Right lobe of liver (tissue), 4 donors: ENCODE measurements at regions not wholly inside any gene's neighbourhood (a gene's known extent, or its start where the extent isn't known, plus 50 kb on each side); places are given as distances from the start of the nearest gene placed in this dataset.

Source experiments
- POLR2A ChIP-seq: fragments of 450-650 bp; IDR thresholded peaks from one replicate; pipeline ENCODE4 v1.6.1; 2017; ENCODE audit warnings: antibody characterized with exemption, mild to moderate bottlenecking
- TF ChIP-seq, protein P1 (sequence below), 4 donors: fragments of 200-600 bp in 3 of 4; fragments of 450-650 bp in 1 of 4; IDR thresholded peaks; one replicate each; pipeline versions ENCODE4 v1.5.1 to v1.8.0; 2016 to 2022; ENCODE audit warnings: antibody characterized with exemption in 4 of 4, mild to moderate bottlenecking in 2 of 4
- donor health status: DM: no; HTN: no; CAD: no.
- donor health status: DM: no; HTN: no; CAD: no.
- donor health status: DM: no; HTN: yes; CAD: no.

DNA sequence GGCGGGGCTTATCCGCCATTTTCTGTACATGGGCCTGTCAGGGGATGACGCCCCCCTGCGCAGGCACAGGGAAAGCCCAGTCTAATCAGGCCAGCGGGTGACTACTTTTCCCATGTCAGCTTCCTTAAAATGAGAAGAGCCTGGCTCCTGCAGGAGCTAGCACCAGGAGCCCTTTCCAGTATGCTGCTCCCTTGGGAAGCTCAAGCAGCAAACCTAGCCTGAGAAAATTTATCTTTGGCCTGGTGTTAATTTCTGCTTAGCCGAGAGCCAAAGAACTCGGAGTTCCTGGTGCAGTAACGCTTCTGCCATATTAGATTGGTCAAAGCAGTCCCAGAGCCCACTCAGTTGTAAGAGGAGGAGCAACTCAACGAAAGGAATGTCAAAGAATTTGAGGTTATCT lies 239.0 kb upstream of the PHYHIPL start:
- TF ChIP-seq, protein P1, sequence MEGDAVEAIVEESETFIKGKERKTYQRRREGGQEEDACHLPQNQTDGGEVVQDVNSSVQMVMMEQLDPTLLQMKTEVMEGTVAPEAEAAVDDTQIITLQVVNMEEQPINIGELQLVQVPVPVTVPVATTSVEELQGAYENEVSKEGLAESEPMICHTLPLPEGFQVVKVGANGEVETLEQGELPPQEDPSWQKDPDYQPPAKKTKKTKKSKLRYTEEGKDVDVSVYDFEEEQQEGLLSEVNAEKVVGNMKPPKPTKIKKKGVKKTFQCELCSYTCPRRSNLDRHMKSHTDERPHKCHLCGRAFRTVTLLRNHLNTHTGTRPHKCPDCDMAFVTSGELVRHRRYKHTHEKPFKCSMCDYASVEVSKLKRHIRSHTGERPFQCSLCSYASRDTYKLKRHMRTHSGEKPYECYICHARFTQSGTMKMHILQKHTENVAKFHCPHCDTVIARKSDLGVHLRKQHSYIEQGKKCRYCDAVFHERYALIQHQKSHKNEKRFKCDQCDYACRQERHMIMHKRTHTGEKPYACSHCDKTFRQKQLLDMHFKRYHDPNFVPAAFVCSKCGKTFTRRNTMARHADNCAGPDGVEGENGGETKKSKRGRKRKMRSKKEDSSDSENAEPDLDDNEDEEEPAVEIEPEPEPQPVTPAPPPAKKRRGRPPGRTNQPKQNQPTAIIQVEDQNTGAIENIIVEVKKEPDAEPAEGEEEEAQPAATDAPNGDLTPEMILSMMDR (IDR thresholded peaks at IDR 0.05), result no peak
- no peak for TF ChIP-seq POLR2A
